SK-N-SH (cell line): ENCODE measurements at regions not wholly inside any gene's neighbourhood (a gene's known extent, or its start where the extent isn't known, plus 50 kb on each side); places are given as distances from the start of the nearest gene placed in this dataset.

ENCODE experiments used
- CTCF ChIA-PET: fragments of 300-600, 350-600 bp; formaldehyde crosslinking; extraction: SDS; loops from one replicate; lab custom pipeline; 2021; lab: Yijun Ruan, JAX
- POLR2A ChIA-PET: fragments of 350-600 bp; sonication (Branson Sonifier 250); formaldehyde crosslinking; extraction: SDS; loops from one replicate; lab custom pipeline; 2020; ENCODE audit warnings: antibody characterized with exemption, inconsistent platforms; lab: Yijun Ruan, JAX
- DNase-seq: peaks from one replicate; pipeline ENCODE4 v3.0.0; 2012
- H2AFZ ChIP-seq: fragments of 200-600 bp; sonication (generic); 2 replicates; pipeline ENCODE4 v1.8.1; 2016; ENCODE audit warnings: antibody characterized with exemption, mild to moderate bottlenecking, low read depth
- H3F3A ChIP-seq: fragments of 200-600 bp; sonication (generic); replicated peaks from 2 replicates; pipeline ENCODE3; 2016; ENCODE audit warnings: antibody characterized with exemption, mild to moderate bottlenecking; ENCODE audit not compliant: insufficient read depth
- H3K27ac ChIP-seq, 2 experiments: fragments of 200-500 bp in 1 of 2; fragments of 200-600 bp in 1 of 2; sonication (Bioruptor generic) in 1 of 2; sonication (generic), shearing (Covaris generic) in 1 of 2; 2 replicates each; pipeline versions ENCODE4 v1.5.1 to v1.6.1; 2014 to 2016; ENCODE audit warnings: low read depth in 2 of 2, inconsistent platforms in 1 of 2, low read length in 1 of 2, mild to moderate bottlenecking in 1 of 2, mixed read lengths in 1 of 2
- H3K27me3 ChIP-seq: fragments of 200-600 bp; sonication (generic), shearing (Covaris generic); 2 replicates; pipeline ENCODE4 v1.6.1; 2016; ENCODE audit warnings: mixed run types; ENCODE audit not compliant: insufficient read depth
- H3K36me3 ChIP-seq, 2 experiments: fragments of 200-500 bp in 1 of 2; fragments of 200-600 bp in 1 of 2; sonication (Bioruptor generic) in 1 of 2; sonication (generic) in 1 of 2; replicated peaks in 1 of 2; 2 replicates each; pipeline versions ENCODE3 to v1.5.1; 2014 to 2016; ENCODE audit warnings: low read length in 1 of 2, mild to moderate bottlenecking in 1 of 2; ENCODE audit not compliant: insufficient read depth in 2 of 2, control insufficient read depth in 1 of 2
- H3K4me1 ChIP-seq, 2 experiments: fragments of 200-500 bp in 1 of 2; fragments of 200-600 bp in 1 of 2; sonication (Bioruptor generic) in 1 of 2; sonication (generic), shearing (Covaris generic) in 1 of 2; 2 replicates each; pipeline versions ENCODE4 v1.5.1 to v1.6.1; 2014 to 2016; ENCODE audit warnings: low read depth in 1 of 2, low read length in 1 of 2, mixed run types in 1 of 2; ENCODE audit not compliant: insufficient read depth in 2 of 2, control insufficient read depth in 1 of 2
- H3K4me2 ChIP-seq: fragments of 200-600 bp; sonication (generic), shearing (Covaris generic); 2 replicates; pipeline ENCODE4 v1.6.1; 2017; ENCODE audit warnings: mixed run types
- H3K4me3 ChIP-seq, 2 experiments: fragments of 200-500 bp in 1 of 2; fragments of 200-600 bp in 1 of 2; sonication (Bioruptor generic) in 1 of 2; sonication (generic), shearing (Covaris generic) in 1 of 2; 2 replicates each; pipeline versions ENCODE4 v1.5.1 to v1.8.1; 2014 to 2016; ENCODE audit warnings: low read depth in 2 of 2, inconsistent platforms in 1 of 2, low read length in 1 of 2, mild to moderate bottlenecking in 1 of 2, mixed read lengths in 1 of 2, moderate library complexity in 1 of 2
- H3K79me2 ChIP-seq: fragments of 200-600 bp; sonication (generic); 2 replicates; pipeline ENCODE4 v1.8.1; 2017; ENCODE audit warnings: mild to moderate bottlenecking; ENCODE audit not compliant: insufficient read depth
- H3K9ac ChIP-seq: fragments of 200-600 bp; sonication (generic); 2 replicates; pipeline ENCODE4 v1.6.1; 2017; ENCODE audit warnings: mixed run types
- H3K9me2 ChIP-seq: fragments of 200-600 bp; sonication (generic); 2 replicates; pipeline ENCODE4 v1.6.1; 2017; ENCODE audit warnings: mixed run types
- H3K9me3 ChIP-seq: fragments of 200-600 bp; sonication (generic); 2 replicates; pipeline ENCODE4 v1.6.1; 2017; ENCODE audit warnings: mixed run types, mild to moderate bottlenecking, moderate library complexity
- H4K20me1 ChIP-seq: fragments of 200-600 bp; sonication (generic); 2 replicates; pipeline ENCODE4 v1.6.1; 2017; ENCODE audit warnings: mild to moderate bottlenecking, mixed run types; ENCODE audit not compliant: insufficient read depth
- CHD2 ChIP-seq: fragments of 150-350 bp; IDR thresholded peaks from 2 replicates; pipeline ENCODE4 v1.6.1; 2018; ENCODE audit warnings: low read length; ENCODE audit not compliant: partially characterized antibody
- EP300 ChIP-seq, 2 experiments: IDR thresholded peaks; 2 replicates each; pipeline versions ENCODE4 v1.4.0 to v1.6.1; 2012; ENCODE audit warnings: borderline replicate concordance in 1 of 2, low read depth in 1 of 2, low read length in 1 of 2
- FOXJ3 ChIP-seq: sonication (generic); formaldehyde crosslinking; IDR thresholded peaks from 2 replicates; pipeline ENCODE4 v1.5.1; 2020; ENCODE audit warnings: mild to moderate bottlenecking, missing genetic modification reagents
- FOXM1 ChIP-seq: IDR thresholded peaks from 2 replicates; pipeline ENCODE4 v1.4.0; 2012; ENCODE audit warnings: low read depth, mild to moderate bottlenecking
- GABPA ChIP-seq: IDR thresholded peaks from 2 replicates; pipeline ENCODE4 v1.4.0; 2012; ENCODE audit warnings: low read depth, mild to moderate bottlenecking
- GATA2 ChIP-seq: sonication (generic); formaldehyde crosslinking; IDR thresholded peaks from 2 replicates; pipeline ENCODE4 v1.5.0; 2020; ENCODE audit warnings: mild to moderate bottlenecking, missing genetic modification reagents
- IRF3 ChIP-seq: fragments of 150-350 bp; IDR thresholded peaks from 2 replicates; pipeline ENCODE4 v1.6.1; 2016; ENCODE audit warnings: mild to moderate bottlenecking, low read depth, low read length
- MXI1 ChIP-seq: IDR thresholded peaks from 2 replicates; pipeline ENCODE4 v1.6.1; 2012; ENCODE audit warnings: mild to moderate bottlenecking, low read depth, low read length, improper control_type of control experiment
- POLR2AphosphoS5 ChIP-seq: IDR thresholded peaks from 2 replicates; pipeline ENCODE4 v1.6.1; 2012; ENCODE audit warnings: low read depth, low read length
- REST ChIP-seq: IDR thresholded peaks from 2 replicates; pipeline ENCODE4 v1.6.1; 2012; ENCODE audit warnings: mild to moderate bottlenecking, low read depth, low read length, moderate library complexity
- RFX5 ChIP-seq: IDR thresholded peaks from 2 replicates; pipeline ENCODE4 v1.6.1; 2012; ENCODE audit warnings: mild to moderate bottlenecking, improper control_type of control experiment, low read length
- TAF1 ChIP-seq: IDR thresholded peaks from 2 replicates; pipeline ENCODE4 v1.6.1; 2012; ENCODE audit warnings: low read depth, mild to moderate bottlenecking, low read length, moderate library complexity, borderline replicate concordance
- TCF12 ChIP-seq: IDR thresholded peaks from 2 replicates; pipeline ENCODE4 v1.4.0; 2012
- TEAD4 ChIP-seq: IDR thresholded peaks from 2 replicates; pipeline ENCODE4 v1.4.0; 2012; ENCODE audit warnings: mild to moderate bottlenecking, borderline replicate concordance; ENCODE audit not compliant: insufficient read depth
- WGBS: methylation state at CpG from one replicate; pipeline ENCODE4 v1.1.6; 2017; ENCODE audit warnings: low lambda C conversion rate; 5-methylcytosine and 5-hydroxymethylcytosine counted together

DNA sequence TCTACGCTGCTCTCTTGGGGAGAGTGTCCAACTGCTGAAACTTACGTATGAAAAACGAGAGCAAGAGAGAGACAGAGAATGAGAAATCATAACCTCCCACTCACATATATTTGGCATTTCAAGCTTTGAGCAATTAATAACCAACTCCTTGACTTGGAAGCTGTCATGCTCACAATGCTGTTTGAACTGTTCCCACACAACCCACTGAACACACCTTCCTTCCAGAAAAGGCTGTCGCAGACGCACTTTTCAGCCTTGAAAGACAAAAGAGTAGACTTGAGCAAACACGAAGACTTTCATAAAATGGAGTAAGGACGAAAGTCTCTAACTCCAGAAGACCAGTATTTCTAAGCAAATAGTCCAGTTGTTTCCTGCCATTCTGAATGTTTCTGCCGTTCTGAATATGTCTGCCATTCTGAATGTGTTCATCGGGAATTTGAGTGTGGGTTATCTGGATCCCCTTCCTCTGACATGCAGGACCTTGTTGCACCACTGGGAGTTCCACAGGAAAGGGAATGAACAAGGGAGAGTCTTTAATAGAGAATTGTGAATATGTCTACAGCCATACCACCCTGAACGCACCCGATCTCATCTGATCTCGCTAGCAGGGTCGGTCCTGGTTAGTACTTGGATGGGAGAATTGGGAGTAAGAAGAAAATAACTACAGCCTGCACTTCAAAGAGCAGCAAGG lies 86.2 kb upstream of the BARX2 start:
- Histone ChIP-seq H3K4me3 (no peak overlapping the region), H2AFZ (no peak overlapping the region), H3K4me2 (no peak overlapping the region), H3K9me3 (no peaks in the 10 kb centered on the region), H3K9me2 (no peaks in the 10 kb centered on the region), H3K27me3 (no peaks in the 10 kb centered on the region), H3F3A (no peaks in the 10 kb centered on the region), H4K20me1 (no peaks in the 10 kb centered on the region), H3K79me2 (no peaks in the 10 kb centered on the region), H3K9ac (no peak overlapping the region), H3K36me3 (no peaks in the 10 kb centered on the region), H3K4me1 (no peaks in the 10 kb centered on the region), H3K27ac (no peak overlapping the region)
- ChIA-PET POLR2A (no interaction called here), CTCF (no interaction called here)
- DNase-seq: no peak
- WGBS: 87% methylated on average over 13 of the region's 13 CpGs
- no peak for TF ChIP-seq TCF12
- no peak for TF ChIP-seq MXI1
- TF ChIP-seq REST: no peak
- TF ChIP-seq FOXM1: no peak
- TF ChIP-seq POLR2AphosphoS5: no peak
- no peak for TF ChIP-seq CHD2
- no peak for TF ChIP-seq IRF3
- TF ChIP-seq RFX5: no peak
- TF ChIP-seq TEAD4: no peak
- TF ChIP-seq TAF1: no peak
- no peak for TF ChIP-seq GABPA
- TF ChIP-seq GATA2: no peak
- no peak for TF ChIP-seq EP300 (IDR thresholded peaks at IDR 0.05; ENCODE audit: borderline replicate concordance in 1 of 2, low read depth in 1 of 2, low read length in 1 of 2)

- TF ChIP-seq FOXJ3 (CRISPR knock-in tag) (no peak), FOXM1 (no peak), EP300 (IDR thresholded peaks at IDR 0.05; ENCODE audit: borderline replicate concordance in 1 of 2, low read depth in 1 of 2, low read length in 1 of 2) (no peak), MXI1 (no peak)
- H3K9me3 ChIP-seq: no peaks in the 10 kb centered on the region
- H3K27me3 ChIP-seq: no peaks in the 10 kb centered on the region
- H3F3A ChIP-seq: no peaks in the 10 kb centered on the region
- no peaks in the 10 kb centered on the region for H3K79me2 ChIP-seq
- H3K36me3 ChIP-seq: no peaks in the 10 kb centered on the region
- no peak overlapping the region for H3K4me2 ChIP-seq
- no peak overlapping the region for H3K27ac ChIP-seq
- H3K9ac ChIP-seq: no peak overlapping the region
- no peaks in the 10 kb centered on the region for H4K20me1 ChIP-seq
- H2AFZ ChIP-seq: no peak overlapping the region
- 97% methylated on average over 3 of the region's 3 CpGs for WGBS
- no peaks in the 10 kb centered on the region for H3K9me2 ChIP-seq
- CTCF ChIA-PET: interaction anchor here (1.7 kb wide), 1 partner anchor 44 kb away, joined by 5 read pairs; no protein-coding TSS in a partner anchor
- DNase-seq: no peak
- no peak overlapping the region for H3K4me3 ChIP-seq
- no peaks in the 10 kb centered on the region for H3K4me1 ChIP-seq
- POLR2A ChIA-PET: no interaction called here
Observed at GRCh38 chr11:129287920-129288319, 87.7 kb upstream of the BARX2 start.
